GM21390 (cell line): ENCODE measurements at regions not wholly inside any gene's neighbourhood (a gene's known extent, or its start where the extent isn't known, plus 50 kb on each side); places are given as distances from the start of the nearest gene placed in this dataset.

Experiments used
- ATAC-seq: cut with Tn5 transposase; IDR thresholded peaks from one replicate; pipeline ENCODE4 v1.9.1; 2021; ENCODE audit not compliant: unreplicated experiment

GRCh38 chr11:91872243-91872642 is 352.4 kb upstream of the FAT3 start:
- ATAC-seq = no peak

- ATAC-seq = no peak
These were observed 352.8 kb upstream of the FAT3 start for GRCh38 chr11:91871791-91872190.

GRCh38 chr11:91871048-91871447 is 353.6 kb upstream of the FAT3 start:
- ATAC-seq = no peak

GRCh38 chr11:91869686-91870085 is 354.9 kb upstream of the FAT3 start:
- ATAC-seq = no peak

- ATAC-seq = no peak
These were observed 358.0 kb upstream of the FAT3 start for GRCh38 chr11:91866642-91867041.

GRCh38 chr11:91860661-91861060 is 364.0 kb upstream of the FAT3 start:
- no peak for ATAC-seq

GRCh38 chr11:91859666-91860065 is 365.0 kb upstream of the FAT3 start:
- ATAC-seq = no peak

GRCh38 chr11:91857179-91857578 is 367.4 kb upstream of the FAT3 start:
- ATAC-seq = no peak

GRCh38 chr11:91854780-91855179 is 369.8 kb upstream of the FAT3 start:
- no peak for ATAC-seq

- ATAC-seq = no peak
These were observed 370.4 kb upstream of the FAT3 start for GRCh38 chr11:91854171-91854570.

- ATAC-seq = no peak
These were observed 372.7 kb upstream of the FAT3 start for GRCh38 chr11:91851908-91852307.

GRCh38 chr11:91850533-91851275 is 373.9 kb upstream of the FAT3 start:
- ATAC-seq = no peak

- ATAC-seq = no peak
These were observed 374.6 kb upstream of the FAT3 start for GRCh38 chr11:91850021-91850420.

- no peak for ATAC-seq
These were observed 378.0 kb upstream of the FAT3 start for GRCh38 chr11:91846649-91847048.

- no peak for ATAC-seq
These were observed 378.6 kb upstream of the FAT3 start for GRCh38 chr11:91846002-91846401.

- ATAC-seq = no peak
These were observed 383.9 kb upstream of the FAT3 start for GRCh38 chr11:91840640-91841240.

- no peak for ATAC-seq
These were observed 386.9 kb upstream of the FAT3 start for GRCh38 chr11:91837411-91838330.

- no peak for ATAC-seq
These were observed 389.5 kb upstream of the FAT3 start for GRCh38 chr11:91835051-91835560.

GRCh38 chr11:91828901-91829300 is 395.7 kb upstream of the FAT3 start:
- ATAC-seq = no peak

GRCh38 chr11:91825777-91826176 is 398.8 kb upstream of the FAT3 start:
- no peak for ATAC-seq

GRCh38 chr11:91823252-91823830 is 401.3 kb upstream of the FAT3 start:
- no peak for ATAC-seq
